Esophagus muscularis mucosa (tissue), 4 donors: ENCODE measurements at regions not wholly inside any gene's neighbourhood (a gene's known extent, or its start where the extent isn't known, plus 50 kb on each side); places are given as distances from the start of the nearest gene placed in this dataset.

Experiments
- EP300 ChIP-seq: sonication (generic); formaldehyde crosslinking; IDR thresholded peaks from one replicate; pipeline ENCODE4 v1.6.1; 2017; ENCODE audit warnings: antibody characterized with exemption
- POLR2AphosphoS5 ChIP-seq, 2 donors: sonication (generic); formaldehyde crosslinking; IDR thresholded peaks; one replicate each; pipeline ENCODE4 v1.6.1; 2017; ENCODE audit warnings: antibody characterized with exemption in 2 of 2
- TF ChIP-seq, protein P1 (sequence below), 3 experiments: fragments of 200-600 bp in 2 of 3; fragments of 450-650 bp in 1 of 3; sonication (generic) in 2 of 3; IDR thresholded peaks; one replicate each; pipeline ENCODE4 v1.5.1; 2017 to 2019; ENCODE audit warnings: antibody characterized with exemption in 3 of 3, mild to moderate bottlenecking in 2 of 3, moderate library complexity in 1 of 3

DNA sequence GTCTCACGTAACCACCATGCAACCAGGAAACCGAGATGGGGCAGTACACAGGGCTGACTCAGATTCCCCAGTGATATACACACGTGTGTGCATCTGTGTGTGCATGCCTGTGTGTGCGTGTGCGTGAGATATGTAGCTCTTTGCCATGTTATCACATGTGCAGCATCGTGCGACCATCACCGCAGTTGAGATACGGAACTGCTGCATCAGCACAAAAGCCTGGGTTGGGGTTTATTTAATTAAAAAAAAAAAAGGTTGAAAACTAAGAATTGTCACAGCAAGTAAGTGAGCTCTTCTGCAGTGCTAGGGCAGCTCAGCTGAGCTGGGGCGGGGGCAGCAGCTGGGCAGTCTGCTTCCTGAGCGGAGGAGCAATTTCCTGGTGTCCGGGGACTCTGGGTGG lies 152.5 kb downstream of the RBFOX3 start:
- TF ChIP-seq EP300: no peak
- no peak for TF ChIP-seq POLR2AphosphoS5 (IDR thresholded peaks at IDR 0.05)
- TF ChIP-seq, protein P1, sequence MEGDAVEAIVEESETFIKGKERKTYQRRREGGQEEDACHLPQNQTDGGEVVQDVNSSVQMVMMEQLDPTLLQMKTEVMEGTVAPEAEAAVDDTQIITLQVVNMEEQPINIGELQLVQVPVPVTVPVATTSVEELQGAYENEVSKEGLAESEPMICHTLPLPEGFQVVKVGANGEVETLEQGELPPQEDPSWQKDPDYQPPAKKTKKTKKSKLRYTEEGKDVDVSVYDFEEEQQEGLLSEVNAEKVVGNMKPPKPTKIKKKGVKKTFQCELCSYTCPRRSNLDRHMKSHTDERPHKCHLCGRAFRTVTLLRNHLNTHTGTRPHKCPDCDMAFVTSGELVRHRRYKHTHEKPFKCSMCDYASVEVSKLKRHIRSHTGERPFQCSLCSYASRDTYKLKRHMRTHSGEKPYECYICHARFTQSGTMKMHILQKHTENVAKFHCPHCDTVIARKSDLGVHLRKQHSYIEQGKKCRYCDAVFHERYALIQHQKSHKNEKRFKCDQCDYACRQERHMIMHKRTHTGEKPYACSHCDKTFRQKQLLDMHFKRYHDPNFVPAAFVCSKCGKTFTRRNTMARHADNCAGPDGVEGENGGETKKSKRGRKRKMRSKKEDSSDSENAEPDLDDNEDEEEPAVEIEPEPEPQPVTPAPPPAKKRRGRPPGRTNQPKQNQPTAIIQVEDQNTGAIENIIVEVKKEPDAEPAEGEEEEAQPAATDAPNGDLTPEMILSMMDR (IDR thresholded peaks at IDR 0.05): no peak
